DOHH2 (cell line): ENCODE measurements at regions not wholly inside any gene's neighbourhood (a gene's known extent, or its start where the extent isn't known, plus 50 kb on each side); places are given as distances from the start of the nearest gene placed in this dataset.

Experiments
- CTCF ChIP-seq: fragments of 200-600 bp; sonication (generic); IDR thresholded peaks from one replicate; pipeline ENCODE4 v1.5.1; 2014; ENCODE audit warnings: antibody characterized with exemption, mild to moderate bottlenecking, low read depth, low read length; ENCODE audit not compliant: poor library complexity, severe bottlenecking
- EZH2phosphoT487 ChIP-seq: fragments of 200-600 bp; sonication (generic); IDR thresholded peaks from 2 replicates; pipeline ENCODE4 v1.6.1; 2017; ENCODE audit warnings: borderline replicate concordance, mild to moderate bottlenecking, antibody characterized with exemption, low read length, moderate library complexity, mixed read lengths

- TF ChIP-seq CTCF (no peak), EZH2phosphoT487 (no peak)
These were observed 356.5 kb upstream of the PTBP2 start for GRCh38 chr1:96365076-96365475.
